ENCODE measurements at regions not wholly inside any gene's neighbourhood (a gene's known extent, or its start where the extent isn't known, plus 50 kb on each side); places are given as distances from the start of the nearest gene placed in this dataset.

DNA sequence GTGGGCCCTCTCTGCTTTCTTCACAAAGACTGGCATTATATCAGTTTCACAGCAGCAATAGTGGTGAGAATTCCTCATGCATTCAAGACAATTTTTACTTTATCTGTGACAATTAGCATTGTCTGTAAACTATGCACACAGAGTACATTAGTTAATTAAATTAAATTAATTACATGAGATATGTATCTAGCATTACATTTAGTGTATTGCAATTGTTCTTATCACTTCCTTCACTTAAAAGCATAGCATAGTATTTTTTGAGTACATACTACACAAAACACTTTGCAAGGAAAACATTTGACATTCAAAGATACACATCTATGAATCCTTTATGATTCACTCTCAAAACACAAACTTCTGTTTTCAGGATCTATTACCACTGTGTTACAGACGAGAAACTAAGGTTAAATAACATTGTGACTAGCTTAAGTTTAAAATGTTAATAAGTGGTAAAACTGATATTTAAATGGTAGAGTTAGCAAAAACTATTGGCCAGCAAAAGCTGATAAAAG, 1542.6 kb downstream of the PLA2G4A start:
- no peak for DNase-seq

DNA sequence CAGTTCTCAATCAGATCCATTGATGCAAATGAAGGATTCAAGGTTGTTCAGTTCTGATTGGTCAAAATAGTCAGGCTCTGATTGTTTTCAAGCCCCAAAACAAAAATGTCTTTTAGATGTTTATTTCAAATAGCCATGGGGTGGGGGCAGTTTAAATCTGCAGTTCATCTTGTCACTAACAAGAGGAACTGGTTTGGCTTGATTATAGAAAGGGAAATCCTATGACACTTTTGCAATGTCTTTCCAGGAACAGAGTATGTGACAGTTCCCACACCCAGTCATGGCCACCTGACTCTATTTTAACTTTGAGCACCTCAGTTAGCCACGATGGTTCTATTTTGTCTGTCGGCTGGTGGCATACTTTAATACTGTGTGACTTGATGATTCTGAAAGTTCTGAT, 1544.1 kb downstream of the PLA2G4A start:
- no peak for DNase-seq

DNA sequence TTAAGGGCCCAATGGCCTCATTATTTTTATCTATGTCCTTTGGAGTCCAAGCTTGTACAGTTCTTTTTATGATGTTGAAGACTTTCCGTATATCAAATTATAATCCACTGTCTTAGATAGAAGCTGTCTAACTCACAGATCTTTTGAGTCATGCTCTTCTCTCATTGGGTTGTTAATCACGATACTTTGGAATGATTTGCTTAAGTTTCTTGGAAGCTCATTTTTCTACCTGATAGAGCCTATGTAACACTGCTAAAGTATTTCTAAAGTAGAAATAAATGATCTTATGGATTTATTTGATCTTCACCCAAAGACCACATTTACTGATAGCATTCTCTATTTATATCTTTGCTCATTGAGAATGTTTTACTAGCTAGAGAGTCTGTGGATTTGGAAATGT, 1554.1 kb downstream of the PLA2G4A start:
- DNase-seq: no peak

DNA sequence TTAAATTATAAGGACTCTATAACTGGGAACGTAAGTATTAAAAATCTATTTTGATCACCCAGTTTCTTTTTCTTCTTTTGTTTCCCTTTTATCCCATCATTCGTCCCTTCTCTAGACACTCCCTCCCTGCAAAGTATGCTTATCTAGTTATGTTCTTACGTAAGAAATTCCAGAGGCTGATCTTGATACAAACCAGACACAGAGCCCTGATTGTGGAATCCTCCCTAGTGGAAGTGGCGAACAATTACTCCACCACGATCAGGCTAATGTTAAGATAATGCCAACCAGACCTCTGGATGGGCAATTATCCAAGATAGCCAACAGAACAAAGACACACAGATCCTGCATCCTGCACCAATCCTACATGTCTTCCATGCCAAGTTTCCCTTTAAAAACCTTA, 1557.4 kb downstream of the PLA2G4A start:
- no peak for DNase-seq

DNA sequence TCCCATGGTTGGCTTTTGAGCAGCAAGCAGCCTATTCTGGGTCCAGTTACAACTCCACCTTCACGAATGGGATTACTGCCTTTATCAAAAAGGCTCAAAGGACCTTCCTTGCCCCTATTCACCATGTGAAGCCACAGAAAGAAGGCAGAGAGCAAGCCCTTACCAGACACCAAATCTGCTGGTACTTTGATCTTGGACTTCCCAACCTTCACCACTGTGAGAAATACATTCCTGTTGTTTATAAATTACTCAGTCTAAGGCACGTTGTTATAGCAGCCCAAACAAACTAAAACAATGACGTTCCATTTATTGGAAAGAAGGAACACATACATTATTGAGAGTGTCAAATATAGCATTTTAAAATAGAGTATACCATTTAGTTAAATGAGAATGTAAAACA, 1557.9 kb downstream of the PLA2G4A start:
- DNase-seq: no peak

DNA sequence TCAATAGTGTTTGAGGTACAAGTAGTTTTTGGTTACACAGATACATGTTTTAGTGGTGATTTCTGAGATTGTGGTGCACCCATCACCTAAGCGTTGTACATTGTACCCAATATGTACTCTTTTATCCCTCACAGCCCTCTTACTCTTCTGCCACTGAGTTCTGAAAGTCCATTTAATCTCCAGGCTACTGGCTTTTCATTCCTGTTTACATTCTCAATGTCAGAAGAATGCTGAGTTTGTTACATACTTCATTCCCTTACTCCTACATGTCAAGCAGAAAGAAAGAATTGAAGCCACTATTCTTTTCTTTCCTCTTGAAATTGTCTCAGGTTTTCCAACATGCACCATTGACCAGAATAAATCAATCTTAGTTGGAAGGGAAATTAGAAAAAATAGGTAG, 1565.9 kb downstream of the PLA2G4A start:
- no peak for DNase-seq

DNA sequence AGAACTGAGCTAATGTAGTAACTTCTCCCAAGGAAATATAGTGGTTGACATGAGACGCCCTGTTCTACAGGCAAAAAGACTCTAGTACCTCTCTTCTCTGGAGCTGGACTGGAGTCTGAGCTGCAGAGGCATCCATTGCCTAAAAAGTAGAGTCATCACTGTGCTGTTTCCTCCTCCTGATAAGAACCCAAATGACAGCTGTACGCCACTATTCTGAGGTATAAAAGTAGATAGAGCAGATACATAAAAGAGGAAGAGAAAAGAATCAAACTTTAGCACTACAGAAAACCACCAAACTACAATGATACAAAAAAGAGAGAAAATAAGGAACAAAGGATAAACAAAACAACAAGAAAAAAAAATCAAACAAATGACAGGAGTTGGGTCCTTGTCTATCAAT, 1568.8 kb downstream of the PLA2G4A start:
- DNase-seq: no peak

DNA sequence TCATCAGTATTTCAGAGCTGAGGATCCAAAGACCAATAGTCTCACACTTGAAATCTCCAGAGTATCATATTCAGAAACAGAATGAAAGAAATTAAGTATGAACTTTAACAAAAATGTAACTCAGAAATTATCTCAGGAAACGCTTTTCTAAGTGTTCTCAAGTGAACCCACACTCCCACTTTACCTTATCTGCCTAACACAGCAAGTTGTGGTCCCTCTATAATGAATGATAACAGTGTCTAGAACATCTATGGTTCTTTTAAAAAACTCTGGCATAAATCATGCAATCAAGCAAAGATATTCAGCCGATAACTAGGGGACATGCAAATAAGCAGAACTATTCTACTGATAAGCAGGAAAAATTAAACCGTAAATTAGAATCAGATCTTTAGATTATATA, 1574.2 kb downstream of the PLA2G4A start:
- no peak for DNase-seq

DNA sequence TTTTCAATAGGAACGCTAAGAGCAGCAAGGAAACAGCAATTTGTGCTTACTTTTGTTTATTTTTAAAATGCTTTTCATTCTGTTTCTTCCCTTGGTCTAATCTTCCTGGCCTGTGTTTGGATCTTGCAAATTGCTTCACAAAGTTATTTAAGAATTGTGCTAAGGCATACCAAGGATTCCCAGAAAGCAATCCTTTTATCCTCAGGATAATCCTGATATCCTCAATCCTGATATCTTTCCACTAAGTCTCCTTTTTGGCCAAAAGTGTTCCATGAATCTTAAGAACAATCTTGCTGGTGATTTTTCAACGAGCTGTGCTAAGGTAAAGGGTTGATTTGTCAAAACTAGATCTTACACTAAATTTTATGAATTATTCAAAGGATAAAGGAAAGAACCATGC, 1577.9 kb downstream of the PLA2G4A start:
- no peak for DNase-seq

DNA sequence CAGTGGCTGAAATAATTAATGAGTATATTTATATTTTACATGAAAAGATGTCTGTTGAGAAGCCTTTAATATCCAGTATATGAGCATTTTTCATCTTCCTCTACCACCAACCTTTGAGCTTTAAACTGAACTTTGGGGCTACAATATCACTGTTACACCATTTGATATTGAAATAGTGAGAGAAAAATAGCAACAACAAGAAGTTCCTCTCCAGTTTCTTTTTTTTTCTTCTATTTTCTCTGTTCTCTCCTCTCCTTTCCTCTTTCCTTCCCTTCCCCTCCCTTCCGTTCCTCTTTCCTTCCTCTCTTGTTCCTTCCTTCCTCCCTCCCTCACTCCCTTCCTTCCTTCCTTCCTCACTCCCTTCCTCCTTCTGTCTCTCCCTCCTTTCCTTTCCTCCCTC, 1591.4 kb downstream of the PLA2G4A start:
- no peak for DNase-seq

DNA sequence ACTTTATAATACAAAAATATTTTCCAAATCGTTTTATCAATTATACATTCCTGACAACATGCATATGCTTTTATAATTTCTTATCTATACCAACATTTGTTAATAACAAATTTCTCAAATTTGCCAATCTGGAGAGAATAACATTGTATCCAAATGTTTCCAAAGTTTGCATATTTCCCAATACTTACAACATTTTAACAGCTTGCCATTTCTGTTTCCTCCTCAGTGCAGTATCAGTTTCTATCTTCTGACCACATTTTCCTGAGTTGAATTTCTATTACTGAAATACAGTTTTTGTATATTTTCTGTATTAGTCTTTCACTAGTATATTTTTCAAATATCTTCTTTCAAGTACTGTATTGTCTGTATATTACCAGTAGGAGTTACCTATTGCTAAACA, 1594.3 kb downstream of the PLA2G4A start:
- peak; percentile 53 for DNase-seq

DNA sequence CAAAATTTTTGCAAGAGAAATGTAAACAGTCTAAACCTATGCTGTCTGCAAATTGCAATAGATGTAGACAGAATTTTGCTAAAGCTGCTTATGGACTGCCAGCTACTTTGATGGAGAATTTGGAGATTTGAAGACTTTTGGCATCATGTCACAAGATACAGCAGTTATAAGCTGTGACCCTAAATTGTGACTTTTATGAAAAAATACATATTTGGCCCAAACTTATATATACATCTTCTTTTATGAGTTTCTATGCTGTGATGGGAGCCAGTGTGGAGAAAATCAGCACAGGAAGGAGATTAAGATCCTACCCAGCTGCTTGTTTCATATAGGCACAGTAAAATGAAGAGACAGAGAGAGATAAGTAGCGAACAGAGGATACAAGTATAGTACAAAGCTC, 1595.4 kb downstream of the PLA2G4A start:
- no peak for DNase-seq

DNA sequence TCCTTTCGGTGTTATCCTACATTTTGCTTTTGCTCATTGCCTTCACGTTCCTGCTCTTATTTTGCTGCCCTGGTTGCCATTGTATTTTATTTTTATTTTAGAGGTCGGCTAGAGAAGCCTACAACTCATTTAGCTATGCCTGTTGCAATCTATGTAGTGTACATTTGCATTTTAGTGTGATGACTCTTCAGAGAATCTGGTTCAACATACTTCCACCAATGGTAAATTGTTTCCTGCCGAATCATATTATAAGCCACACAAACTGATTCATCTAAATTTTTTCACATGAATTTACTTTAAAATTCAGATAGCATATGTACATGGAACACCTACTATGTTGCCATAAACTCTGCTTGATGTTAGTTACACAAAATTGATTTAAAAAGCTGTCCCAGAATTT, 1596.9 kb downstream of the PLA2G4A start:
- no peak for DNase-seq

DNA sequence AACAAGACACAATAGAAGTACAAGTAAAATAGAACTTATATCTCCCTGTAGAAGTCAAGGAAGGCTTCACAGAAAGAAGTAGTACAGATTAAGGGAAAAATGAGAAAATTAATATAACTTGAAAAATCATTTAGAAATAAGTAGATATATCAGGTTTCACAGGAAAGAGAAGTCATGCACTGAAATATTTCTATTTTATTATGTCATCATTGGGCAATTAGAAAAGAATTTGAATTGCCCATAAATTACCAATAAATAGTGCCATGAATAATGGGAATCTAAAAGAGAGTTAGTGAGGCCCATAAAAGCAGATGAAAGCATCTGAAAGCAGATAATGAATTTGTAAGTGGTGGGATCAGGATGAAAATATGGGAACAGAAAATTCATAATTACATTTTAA, 1597.8 kb downstream of the PLA2G4A start:
- DNase-seq: no peak

DNA sequence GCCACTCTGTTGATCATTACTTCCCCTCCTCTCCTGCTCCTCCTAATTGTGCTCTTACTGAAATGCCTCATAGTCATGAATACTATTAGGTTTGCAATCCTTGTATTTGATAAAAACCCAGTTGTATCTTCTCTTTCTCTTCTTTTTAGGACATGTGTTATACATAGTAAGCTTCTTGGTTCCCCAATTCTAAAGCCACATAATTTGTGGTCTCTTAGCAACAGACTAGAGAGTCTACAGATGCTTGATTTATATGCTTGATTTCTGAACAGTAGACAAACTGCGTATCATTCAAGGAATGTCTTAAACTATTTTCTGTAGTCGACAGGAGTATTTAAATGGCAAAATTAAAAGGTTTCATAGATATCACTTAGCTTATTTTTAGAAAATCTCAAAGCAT, 1598.9 kb downstream of the PLA2G4A start:
- no peak for DNase-seq

DNA sequence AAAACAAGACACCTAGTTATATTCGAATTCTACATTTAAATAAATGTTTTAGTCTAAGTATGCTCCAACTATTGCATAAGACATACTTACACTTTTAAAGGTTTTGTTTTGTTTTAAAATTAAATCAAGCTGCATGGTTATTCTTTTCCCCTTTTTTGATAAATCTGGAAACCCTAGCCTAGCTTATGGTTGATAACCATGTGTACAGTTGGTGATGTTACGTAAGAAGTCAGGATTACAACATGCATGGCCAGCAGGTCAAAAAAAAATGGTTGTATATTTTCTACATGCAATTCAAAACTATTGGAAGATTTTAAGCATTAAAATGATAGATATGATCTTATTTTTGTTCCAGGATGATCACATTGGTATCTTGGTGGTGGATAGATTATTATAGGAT, 1600.6 kb downstream of the PLA2G4A start:
- no peak for DNase-seq

DNA sequence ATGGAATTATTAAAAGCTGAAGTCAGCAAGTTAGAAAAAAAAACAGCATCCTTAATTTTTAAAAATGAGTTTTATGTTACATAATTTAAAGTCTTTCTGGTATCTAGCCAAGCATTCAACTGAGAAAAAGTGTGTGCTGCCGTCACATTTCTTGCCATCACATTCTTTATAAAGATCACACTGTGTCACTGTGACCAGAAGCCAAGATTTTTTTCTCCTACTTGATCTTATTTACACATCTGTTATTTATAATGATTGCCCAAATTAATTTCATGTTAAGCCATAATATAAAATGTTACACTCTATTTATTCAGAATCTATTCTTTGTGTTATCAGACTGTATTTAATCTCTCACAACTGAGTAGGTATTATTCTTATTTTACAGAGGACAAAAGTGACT, 1603.7 kb downstream of the PLA2G4A start:
- DNase-seq: no peak

DNA sequence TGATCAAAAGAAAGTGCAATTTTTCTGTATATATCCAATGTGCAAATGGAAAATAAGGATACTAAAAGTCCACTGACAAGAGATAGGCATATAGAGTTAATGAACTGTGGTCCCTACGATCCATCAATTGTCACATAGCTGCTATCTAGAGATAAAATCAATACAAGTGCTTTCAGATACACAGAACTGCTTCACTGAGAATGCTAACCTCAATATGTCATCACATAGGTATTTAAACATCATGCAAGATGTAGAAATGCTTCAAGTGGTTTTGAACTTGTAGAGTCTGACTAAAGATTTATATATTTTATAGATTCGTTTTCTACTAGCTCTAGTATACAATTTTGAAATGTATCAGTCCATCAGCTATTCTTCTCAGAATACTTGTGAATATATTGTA, 1604.7 kb downstream of the PLA2G4A start:
- DNase-seq: no peak

DNA sequence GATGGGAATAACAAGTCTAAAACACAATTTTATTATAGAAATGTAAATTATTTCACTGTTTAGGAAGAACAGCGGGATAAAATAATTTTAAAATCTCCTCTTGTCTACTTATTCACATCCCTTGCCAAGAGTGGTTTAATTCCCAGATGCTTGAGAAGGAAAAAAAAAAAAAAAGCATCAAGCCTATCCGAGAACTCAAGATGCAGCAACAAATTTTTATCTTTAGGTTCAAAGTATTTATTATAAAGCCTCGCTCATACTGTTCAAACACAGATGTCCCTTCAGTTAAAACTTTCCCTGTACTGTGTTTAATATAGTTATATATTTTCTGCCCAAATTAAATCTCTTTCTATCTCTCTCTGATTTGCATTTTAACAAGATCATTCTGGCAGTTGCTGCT, 1615.8 kb downstream of the PLA2G4A start:
- DNase-seq: no peak

DNA sequence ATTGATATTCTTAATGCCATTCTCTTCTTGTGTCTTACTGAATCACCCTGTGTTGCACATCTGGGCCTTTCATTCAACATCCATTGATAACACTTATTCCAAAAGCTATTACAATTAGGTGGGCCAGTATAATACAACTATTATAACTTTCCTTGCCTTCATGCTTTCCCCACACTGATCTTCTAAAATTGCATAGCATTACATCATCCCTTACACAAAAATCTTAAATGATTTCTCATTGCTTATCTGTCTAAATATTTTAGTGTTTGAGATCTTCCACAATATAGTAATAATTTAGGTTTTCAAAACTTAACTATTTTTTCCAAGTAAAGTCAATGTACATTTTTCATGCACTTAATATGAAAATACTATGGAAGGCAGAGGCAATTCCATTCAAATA, 1634.1 kb downstream of the PLA2G4A start:
- no peak for DNase-seq

DNA sequence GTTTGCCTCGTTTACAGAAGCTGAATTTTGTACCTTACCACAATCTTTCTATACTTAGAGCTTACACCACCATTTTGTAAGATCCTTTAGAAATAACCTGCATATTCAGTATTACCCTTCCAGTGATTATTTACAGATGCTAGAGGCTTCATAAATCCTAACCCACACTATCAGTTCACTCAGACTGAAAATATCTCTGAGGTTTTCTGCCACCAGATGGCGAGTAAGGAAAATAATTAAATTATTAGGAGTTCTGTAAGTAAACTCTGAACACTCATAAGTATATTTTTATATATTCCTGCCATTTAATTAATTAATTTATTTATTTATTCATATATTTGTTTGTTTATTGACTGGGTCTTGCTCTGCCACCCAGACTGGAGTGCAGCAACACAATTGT, 1635.2 kb downstream of the PLA2G4A start:
- no peak for DNase-seq

DNA sequence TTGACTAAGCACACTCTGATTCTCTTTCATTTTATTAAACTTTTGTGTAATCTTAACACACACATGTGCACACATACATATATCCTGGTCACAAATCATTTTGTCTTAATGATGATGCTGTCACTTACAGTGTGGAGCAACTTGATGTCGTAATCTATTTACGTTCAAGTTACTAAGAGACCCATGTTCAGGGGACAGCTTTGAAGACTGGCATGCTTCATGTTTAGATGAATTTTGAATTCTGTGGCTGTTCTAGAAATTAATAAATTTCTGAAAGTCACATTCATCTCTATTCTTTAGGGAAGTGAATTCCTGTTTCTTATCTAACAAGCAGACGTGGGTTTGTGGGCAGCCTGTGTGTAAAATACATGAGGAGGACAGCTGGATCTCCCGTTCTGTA, 1637.8 kb downstream of the PLA2G4A start:
- no peak for DNase-seq

DNA sequence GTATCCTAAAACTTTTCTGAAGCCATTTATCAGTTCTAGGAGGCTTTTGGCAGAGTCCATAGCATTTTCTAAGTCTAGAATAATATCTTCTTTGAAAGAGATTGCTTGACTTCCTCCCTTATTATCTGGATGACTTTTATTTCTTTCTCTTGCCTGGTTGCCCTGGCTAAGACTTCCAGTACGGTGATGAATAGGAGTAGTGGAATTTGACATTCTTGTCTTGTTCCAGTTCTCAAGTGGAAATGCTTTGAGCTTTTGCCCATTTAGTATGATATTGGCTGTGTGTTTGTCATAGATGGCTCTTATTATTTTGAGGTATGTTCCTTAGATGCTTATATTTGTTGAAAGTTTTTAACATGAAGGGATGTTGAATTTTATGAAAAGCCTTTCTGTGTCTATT, 1647.9 kb downstream of the PLA2G4A start:
- DNase-seq: no peak

DNA sequence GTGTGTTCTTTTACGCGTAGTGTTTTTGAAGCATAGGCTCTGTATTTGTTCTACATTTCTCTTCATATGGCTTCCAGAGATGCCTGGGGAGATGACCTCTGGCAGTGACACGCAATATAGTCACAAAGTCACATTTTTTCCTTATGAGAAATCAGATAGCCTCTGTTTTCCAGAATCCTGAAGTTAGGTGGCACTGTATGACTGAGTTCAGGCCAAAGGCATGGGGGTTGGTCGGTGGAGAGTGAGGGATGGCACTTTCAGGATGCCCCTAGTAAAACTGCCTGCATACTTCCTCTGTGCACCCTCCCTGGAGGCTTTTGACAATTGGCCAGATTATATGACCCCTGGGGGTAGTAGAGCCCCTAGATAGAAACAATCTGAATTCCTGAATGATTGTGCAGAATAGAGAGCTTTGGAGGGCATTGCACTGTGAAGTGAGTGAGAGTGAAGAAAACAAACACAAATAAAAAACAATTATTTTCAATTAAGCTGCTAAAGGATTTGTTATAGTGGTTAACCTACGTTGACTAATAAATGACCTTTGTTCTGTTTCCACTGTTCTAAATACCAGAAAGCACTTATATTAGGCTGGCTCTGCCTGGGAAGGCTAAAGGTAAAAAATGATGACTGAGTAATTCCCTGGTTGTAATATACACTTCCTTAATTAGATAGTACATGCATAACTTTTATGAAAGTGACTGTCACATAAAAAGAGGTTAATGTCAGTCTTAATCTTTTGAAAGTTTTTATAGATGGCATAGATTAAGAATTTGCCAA, 1660.8 kb downstream of the PLA2G4A start:
- no peak for DNase-seq

DNA sequence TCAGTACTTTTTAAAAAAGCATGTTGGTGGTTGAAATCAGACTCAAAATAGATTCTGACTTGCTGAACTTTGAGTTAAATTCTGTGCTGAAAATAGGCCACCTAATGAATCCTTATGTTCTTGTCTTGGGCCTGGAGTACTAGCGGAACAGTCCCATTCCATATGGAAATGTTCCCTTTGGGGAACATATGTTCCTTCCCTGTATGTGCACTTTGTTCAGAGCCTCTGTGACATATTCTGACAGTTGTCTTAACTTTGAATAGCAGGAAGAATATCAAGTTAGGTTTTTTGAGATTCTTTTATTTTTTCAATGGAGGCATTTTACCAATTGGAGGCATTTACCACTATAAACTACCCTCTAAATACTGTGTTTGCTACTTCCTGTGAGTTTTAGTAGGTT, 1667.8 kb downstream of the PLA2G4A start:
- no peak for DNase-seq
